ENCODE measurements at regions not wholly inside any gene's neighbourhood (a gene's known extent, or its start where the extent isn't known, plus 50 kb on each side); places are given as distances from the start of the nearest gene placed in this dataset.

GRCh38 chr6:169866668-169867521, 115.5 kb downstream of the ERMARD start:
- Mint-ChIP-seq H3K36me3 (ENCODE audit: low read depth, unreplicated experiment) (no peaks in the 10 kb centered on the region), H3K9me3 (ENCODE audit: unreplicated experiment) (no peaks in the 10 kb centered on the region), H3K4me3 (ENCODE audit: unreplicated experiment) (no peak overlapping the region), H3K27me3 (ENCODE audit: low read depth, unreplicated experiment) (peaks cover 29% of the 10 kb centered on the region), H3K4me1 (ENCODE audit: low read depth, unreplicated experiment) (no peaks in the 10 kb centered on the region), H3K27ac (ENCODE audit: unreplicated experiment) (no peak overlapping the region)
- Histone ChIP-seq H3K4me3 (ENCODE audit: insufficient read depth, low read depth, low read length) (no peak overlapping the region), H3K9me3 (ENCODE audit: insufficient read depth, low read depth, low read length) (peaks cover 4% of the 10 kb centered on the region), H2AFZ (ENCODE audit: low read depth, low read length) (no peak overlapping the region), H4K20me1 (ENCODE audit: insufficient read depth, low read length) (no peaks in the 10 kb centered on the region), H3K36me3 (ENCODE audit: insufficient read depth, low read length) (no peaks in the 10 kb centered on the region), H3K79me2 (ENCODE audit: insufficient read depth, low read length) (no peaks in the 10 kb centered on the region), H3K27me3 (ENCODE audit: insufficient read depth, low read length) (no peaks in the 10 kb centered on the region), H3K27ac (ENCODE audit: low read depth, low read length) (no peak overlapping the region), H3K4me1 (ENCODE audit: insufficient read depth, low read length) (no peaks in the 10 kb centered on the region), H3K9ac (ENCODE audit: low read length) (no peak overlapping the region), H3K4me2 (ENCODE audit: low read length) (no peak overlapping the region)
- DNase-seq (ENCODE audit: low read depth) (no peak), FAIRE-seq (no peak)
- TF ChIP-seq CTCF (IDR thresholded peaks at IDR 0.05; ENCODE audit: insufficient read depth, low read depth, low read length): no peak
- TF ChIP-seq EZH2 (IDR thresholded peaks at IDR 0.05; ENCODE audit: insufficient read depth, low read length): no peak

- H3K9ac ChIP-seq (ENCODE audit: low read length): no peak overlapping the region
- H3K4me1 ChIP-seq (ENCODE audit: insufficient read depth, low read length): no peaks in the 10 kb centered on the region
- Mint-ChIP-seq H3K4me1 (ENCODE audit: low read depth, unreplicated experiment) (no peaks in the 10 kb centered on the region), H3K36me3 (ENCODE audit: low read depth, unreplicated experiment) (no peaks in the 10 kb centered on the region), H3K27me3 (ENCODE audit: low read depth, unreplicated experiment) (peaks cover 32% of the 10 kb centered on the region), H3K27ac (ENCODE audit: unreplicated experiment) (no peak overlapping the region), H3K4me3 (ENCODE audit: unreplicated experiment) (no peak overlapping the region), H3K9me3 (ENCODE audit: unreplicated experiment) (no peaks in the 10 kb centered on the region)
- H3K79me2 ChIP-seq (ENCODE audit: insufficient read depth, low read length): no peaks in the 10 kb centered on the region
- H2AFZ ChIP-seq (ENCODE audit: low read depth, low read length): no peak overlapping the region
- H3K27ac ChIP-seq (ENCODE audit: low read depth, low read length): no peak overlapping the region
- DNase-seq (ENCODE audit: low read depth) (no peak), FAIRE-seq (no peak)
- H3K4me2 ChIP-seq (ENCODE audit: low read length): no peak overlapping the region
- H3K27me3 ChIP-seq (ENCODE audit: insufficient read depth, low read length): no peaks in the 10 kb centered on the region
- peaks cover 4% of the 10 kb centered on the region for H3K9me3 ChIP-seq (ENCODE audit: insufficient read depth, low read depth, low read length)
- TF ChIP-seq CTCF (IDR thresholded peaks at IDR 0.05; ENCODE audit: insufficient read depth, low read depth, low read length): no peak
- TF ChIP-seq EZH2 (IDR thresholded peaks at IDR 0.05; ENCODE audit: insufficient read depth, low read length): no peak
- no peaks in the 10 kb centered on the region for H4K20me1 ChIP-seq (ENCODE audit: insufficient read depth, low read length)
- H3K4me3 ChIP-seq (ENCODE audit: insufficient read depth, low read depth, low read length): no peak overlapping the region
- no peaks in the 10 kb centered on the region for H3K36me3 ChIP-seq (ENCODE audit: insufficient read depth, low read length)
Measured at GRCh38 chr6:169866140-169866534, 114.7 kb downstream of the ERMARD start.

Measured in astrocyte (in vitro differentiated cells and primary cell).